HG03066 (cell line): ENCODE measurements at regions not wholly inside any gene's neighbourhood (a gene's known extent, or its start where the extent isn't known, plus 50 kb on each side); places are given as distances from the start of the nearest gene placed in this dataset.
"Not testable (repeated sequence)": the region's sequence is repeated elsewhere in the genome, so short reads cannot be mapped to it uniquely, and the experiment has no call there.

Source experiments
- ATAC-seq: cut with Tn5 transposase; IDR thresholded peaks from one replicate; pipeline ENCODE4 v1.9.1; 2021; ENCODE audit warnings: low read depth; ENCODE audit not compliant: unreplicated experiment

GRCh38 chr17:68135141-68135887, 99.8 kb downstream of the KPNA2 start:
- ATAC-seq = no peak

GRCh38 chr17:68141050-68141449, 105.5 kb downstream of the KPNA2 start:
- ATAC-seq = no peak

GRCh38 chr17:68142595-68142994, 105.2 kb upstream of the AMZ2 start:
- ATAC-seq = no peak

GRCh38 chr17:68143425-68143824, 104.4 kb upstream of the AMZ2 start:
- ATAC-seq = no peak

GRCh38 chr17:68145088-68145487, 102.8 kb upstream of the AMZ2 start:
- ATAC-seq = no peak

GRCh38 chr17:68148936-68149335, 98.9 kb upstream of the AMZ2 start:
- ATAC-seq = no peak

- no peak for ATAC-seq
These were observed 95.7 kb upstream of the AMZ2 start for GRCh38 chr17:68152161-68152571.

- ATAC-seq = no peak
These were observed 92.2 kb upstream of the AMZ2 start for GRCh38 chr17:68155692-68156091.

- ATAC-seq = no peak
These were observed 86.0 kb upstream of the AMZ2 start for GRCh38 chr17:68161644-68162428.

GRCh38 chr17:68168273-68169164, 79.3 kb upstream of the AMZ2 start:
- not testable (repeated sequence) for ATAC-seq

- not testable (repeated sequence) for ATAC-seq
These were observed 78.5 kb upstream of the AMZ2 start for GRCh38 chr17:68169165-68169821.

GRCh38 chr17:68169840-68170239, 78.0 kb upstream of the AMZ2 start:
- no peak for ATAC-seq

GRCh38 chr17:68170246-68170645, 77.6 kb upstream of the AMZ2 start:
- no peak for ATAC-seq

- peak; percentile 58 for ATAC-seq
These were observed 75.3 kb upstream of the AMZ2 start for GRCh38 chr17:68172461-68172954.

GRCh38 chr17:68175416-68175815, 72.4 kb upstream of the AMZ2 start:
- no peak for ATAC-seq

- no peak for ATAC-seq
These were observed 71.9 kb upstream of the AMZ2 start for GRCh38 chr17:68175905-68176304.

GRCh38 chr17:68176718-68177117, 71.1 kb upstream of the AMZ2 start:
- no peak for ATAC-seq

- ATAC-seq = no peak
These were observed 69.0 kb upstream of the AMZ2 start for GRCh38 chr17:68178831-68179230.

- ATAC-seq = no peak
These were observed 68.5 kb upstream of the AMZ2 start for GRCh38 chr17:68179236-68179925.

- ATAC-seq = no peak
These were observed 67.9 kb upstream of the AMZ2 start for GRCh38 chr17:68179926-68180285.
